Gastroesophageal sphincter (tissue), 4 donors: ENCODE measurements at regions not wholly inside any gene's neighbourhood (a gene's known extent, or its start where the extent isn't known, plus 50 kb on each side); places are given as distances from the start of the nearest gene placed in this dataset.
"Not testable (repeated sequence)": the region's sequence is repeated elsewhere in the genome, so short reads cannot be mapped to it uniquely, and the experiment has no call there.

Experiments
- ATAC-seq: fragments of 150-250 bp; one replicate; pipeline ENCODE4 v1.9.1; 2016; ENCODE audit warnings: mild to moderate bottlenecking, moderate library complexity
- H3K27ac ChIP-seq, 4 donors: fragments of 200-600 bp; sonication (generic) in 3 of 4; 1 replicate in 3 of 4; 2 replicates in 1 of 4; pipeline ENCODE4 v1.5.1; 2016 to 2019
- H3K27me3 ChIP-seq: fragments of 200-600 bp; sonication (generic); one replicate; pipeline ENCODE4 v1.5.1; 2019
- H3K36me3 ChIP-seq, 2 donors: fragments of 200-600 bp; sonication (generic); one replicate each; pipeline ENCODE4 v1.5.1; 2019; ENCODE audit warnings: control low read depth in 1 of 2
- H3K4me1 ChIP-seq, 3 donors: fragments of 200-600 bp; sonication (generic); 1 replicate in 2 of 3; 2 replicates in 1 of 3; pipeline ENCODE4 v1.5.1; 2016 to 2019; ENCODE audit warnings: control low read depth in 2 of 3
- H3K4me3 ChIP-seq, 2 donors: fragments of 200-600 bp; sonication (generic); one replicate each; pipeline ENCODE4 v1.5.1; 2019; ENCODE audit warnings: mild to moderate bottlenecking in 1 of 2, moderate library complexity in 1 of 2
- H3K9me3 ChIP-seq, 3 donors: fragments of 200-600 bp; sonication (generic); one replicate each; pipeline ENCODE4 v1.5.1; 2017 to 2019; ENCODE audit warnings: control low read depth in 2 of 3
- CTCF ChIP-seq, 4 experiments: fragments of 200-600 bp in 2 of 4; fragments of 450-650 bp in 2 of 4; sonication (generic) in 1 of 4; IDR thresholded peaks; one replicate each; pipeline ENCODE4 v1.5.1; 2017 to 2019; ENCODE audit warnings: antibody characterized with exemption in 4 of 4, mild to moderate bottlenecking in 2 of 4, moderate library complexity in 2 of 4
- EP300 ChIP-seq: sonication (generic); formaldehyde crosslinking; IDR thresholded peaks from one replicate; pipeline ENCODE4 v1.6.1; 2017; ENCODE audit warnings: antibody characterized with exemption, mild to moderate bottlenecking
- POLR2A ChIP-seq, 2 donors: fragments of 450-650 bp; IDR thresholded peaks; one replicate each; pipeline ENCODE4 v1.6.1; 2017; ENCODE audit warnings: antibody characterized with exemption in 2 of 2, mild to moderate bottlenecking in 2 of 2, moderate library complexity in 1 of 2
- POLR2AphosphoS5 ChIP-seq: sonication (generic); formaldehyde crosslinking; IDR thresholded peaks from one replicate; pipeline ENCODE4 v1.6.1; 2017; ENCODE audit warnings: antibody characterized with exemption
- WGBS, 2 donors: methylation state at CpG; one replicate each; pipeline ENCODE4 v1.1.5; 2018; ENCODE audit warnings: low coverage in 1 of 2; 5-methylcytosine and 5-hydroxymethylcytosine counted together

- no peaks in the 10 kb centered on the region for H3K36me3 ChIP-seq
- no peaks in the 10 kb centered on the region for H3K27me3 ChIP-seq
- 64 to 81% methylated on average over 6 of the region's 6 CpGs for WGBS, 2 donors
- H3K27ac ChIP-seq: no peak overlapping the region
- no peak overlapping the region for H3K4me3 ChIP-seq
- no peaks in the 10 kb centered on the region for H3K9me3 ChIP-seq
- no peak for ATAC-seq
- TF ChIP-seq CTCF (IDR thresholded peaks at IDR 0.05): no peak
- no peak for TF ChIP-seq POLR2AphosphoS5
- H3K4me1 ChIP-seq: no peaks in the 10 kb centered on the region
Measured at GRCh38 chr17:22102177-22102576, 409.9 kb downstream of the KCNJ18 start.

DNA sequence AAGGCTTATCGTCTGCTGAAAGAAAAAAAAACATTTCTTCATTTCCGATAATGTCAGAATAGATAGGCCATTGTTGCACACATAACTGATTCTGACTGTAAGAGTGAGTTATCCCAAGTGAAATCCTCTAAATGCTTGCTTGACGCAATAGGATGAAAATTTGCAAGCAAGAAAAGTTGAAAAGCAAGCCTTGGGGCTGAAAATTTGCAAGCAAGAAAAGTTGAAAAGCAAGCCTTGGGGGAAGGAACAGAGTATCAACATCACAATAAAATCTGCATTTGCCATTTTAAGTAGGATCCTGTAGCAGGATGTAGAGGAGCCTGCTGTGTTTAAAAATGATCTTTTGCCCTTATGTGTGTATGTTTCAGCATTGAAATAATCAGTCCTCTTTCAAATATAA is 424.4 kb downstream of the KCNJ18 start:
- ATAC-seq, H3K27ac ChIP-seq, H3K36me3 ChIP-seq, H3K4me1 ChIP-seq, H3K27me3 ChIP-seq, H3K9me3 ChIP-seq, H3K4me3 ChIP-seq: not testable (repeated sequence)
- WGBS, 2 donors: 15 to 26% methylated on average over 3 of the region's 3 CpGs

GRCh38 chr17:22117401-22117800 is 425.1 kb downstream of the KCNJ18 start:
- not testable (repeated sequence) for H3K27me3 ChIP-seq, H3K4me3 ChIP-seq, H3K36me3 ChIP-seq, ATAC-seq, H3K9me3 ChIP-seq, H3K27ac ChIP-seq, H3K4me1 ChIP-seq
- 54 to 69% methylated on average over 2 of the region's 2 CpGs for WGBS, 2 donors

- not testable (repeated sequence) for H3K27me3 ChIP-seq, H3K27ac ChIP-seq, H3K9me3 ChIP-seq, ATAC-seq, H3K4me1 ChIP-seq, H3K4me3 ChIP-seq, H3K36me3 ChIP-seq
- WGBS, 2 donors: 80% methylated on average over 1 of the region's 7 CpGs; no CpG with 5 or more reads in 1 of the 2 donors
Measured at GRCh38 chr17:22119016-22119415, 426.7 kb downstream of the KCNJ18 start.

GRCh38 chr17:22119751-22120150 is 427.4 kb downstream of the KCNJ18 start:
- H3K27me3 ChIP-seq, ATAC-seq, H3K36me3 ChIP-seq, H3K4me3 ChIP-seq, H3K4me1 ChIP-seq, H3K27ac ChIP-seq, H3K9me3 ChIP-seq: not testable (repeated sequence)
- WGBS, 2 donors: 64 to 73% methylated on average over 3 of the region's 3 CpGs

DNA sequence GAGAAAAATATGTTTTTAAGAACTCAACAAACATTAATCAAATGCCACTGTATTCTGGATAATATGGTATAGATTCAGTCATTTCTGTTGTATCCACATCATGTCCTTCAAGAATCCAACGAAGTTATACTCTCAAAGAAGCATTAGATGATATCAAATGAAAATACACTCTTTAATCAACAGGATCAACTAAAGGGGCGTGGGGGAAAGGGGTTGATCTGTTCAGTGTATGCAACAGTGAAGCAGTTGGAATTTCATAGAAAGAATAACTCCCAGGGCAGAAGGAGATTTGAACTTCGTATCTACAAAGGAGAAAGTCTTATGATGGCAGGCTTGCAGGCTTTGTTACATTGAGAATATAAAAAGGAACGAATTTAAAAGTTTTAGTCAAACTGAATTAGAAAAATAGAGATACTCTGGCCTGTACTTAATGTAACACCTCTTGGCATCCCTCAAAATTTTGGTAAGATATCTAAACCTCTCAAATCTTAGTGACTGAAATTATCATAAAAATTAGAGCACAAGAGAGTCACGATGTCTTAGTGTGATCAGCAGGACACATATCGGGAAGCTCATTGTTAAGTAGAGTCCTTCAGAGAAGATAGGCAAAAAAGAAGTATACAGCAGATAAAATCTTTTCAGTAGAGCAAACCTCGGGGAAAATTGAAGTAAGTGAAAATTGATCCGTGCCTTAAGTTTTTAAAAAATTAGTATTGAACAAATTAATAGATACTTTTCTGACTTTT is 431.4 kb downstream of the KCNJ18 start:
- ATAC-seq: peak; percentile 13
- H3K27me3 ChIP-seq: no peaks in the 10 kb centered on the region
- H3K4me3 ChIP-seq: no peak overlapping the region
- no peaks in the 10 kb centered on the region for H3K9me3 ChIP-seq
- TF ChIP-seq CTCF (IDR thresholded peaks at IDR 0.05) (no peak), POLR2AphosphoS5 (no peak), POLR2A (IDR thresholded peaks at IDR 0.05) (no peak), EP300 (no peak)
- H3K36me3 ChIP-seq: no peaks in the 10 kb centered on the region
- no peak overlapping the region for H3K27ac ChIP-seq
- no peaks in the 10 kb centered on the region for H3K4me1 ChIP-seq
- 37 to 40% methylated on average over 8 of the region's 8 CpGs for WGBS, 2 donors

- no peak overlapping the region for H3K27ac ChIP-seq
- H3K27me3 ChIP-seq: no peaks in the 10 kb centered on the region
- H3K36me3 ChIP-seq: no peaks in the 10 kb centered on the region
- H3K9me3 ChIP-seq: peaks cover 0 to 5% (median 0%) of the 10 kb centered on the region in 3 donors
- no peak overlapping the region for H3K4me3 ChIP-seq
- WGBS, 2 donors: 83 to 100% methylated on average over 1 of the region's 1 CpG
- no peak for ATAC-seq
- no peak for TF ChIP-seq CTCF (IDR thresholded peaks at IDR 0.05)
- TF ChIP-seq EP300: no peak
- no peak for TF ChIP-seq POLR2A (IDR thresholded peaks at IDR 0.05)
- TF ChIP-seq POLR2AphosphoS5: no peak
- H3K4me1 ChIP-seq: no peaks in the 10 kb centered on the region
Measured at GRCh38 chr17:22128171-22128570, 435.8 kb downstream of the KCNJ18 start.
